ENCODE measurements at regions not wholly inside any gene's neighbourhood (a gene's known extent, or its start where the extent isn't known, plus 50 kb on each side); places are given as distances from the start of the nearest gene placed in this dataset.

- H3K4me3 ChIP-seq (ENCODE audit: low read length in 2 of 2): no peak overlapping the region
- no peak overlapping the region for H3K27ac ChIP-seq (ENCODE audit: low read depth in 1 of 2, low read length in 1 of 2)
- no peaks in the 10 kb centered on the region for H3K36me3 ChIP-seq (ENCODE audit: control insufficient read depth in 2 of 2, insufficient read depth in 2 of 2, low read length in 1 of 2)
- peaks cover 0 to 10% of the 10 kb centered on the region in 2 donors for H3K4me1 ChIP-seq (ENCODE audit: control insufficient read depth in 2 of 2, insufficient read depth in 2 of 2, low read length in 2 of 2)
- WGBS: 91% methylated on average over 5 of the region's 5 CpGs
- no peaks in the 10 kb centered on the region for H3K9me3 ChIP-seq (ENCODE audit: control insufficient read depth in 2 of 2, insufficient read depth in 1 of 2, low read length in 1 of 2)
- H3K27me3 ChIP-seq (ENCODE audit: control insufficient read depth in 2 of 2, insufficient read depth in 1 of 2, low read length in 1 of 2): peaks cover 3 to 16% of the 10 kb centered on the region in 2 donors
- DNase-seq (ENCODE audit: low read depth in 6 of 9, low spot score in 9 of 9): no peak
Observed at GRCh38 chr10:129046962-129047361, 420.1 kb upstream of the MGMT start.

GRCh38 chr10:129047600-129047999 lies 419.4 kb upstream of the MGMT start:
- Histone ChIP-seq H3K9me3 (ENCODE audit: control insufficient read depth in 2 of 2, insufficient read depth in 1 of 2, low read length in 1 of 2) (no peaks in the 10 kb centered on the region), H3K4me3 (ENCODE audit: low read length in 2 of 2) (no peak overlapping the region), H3K36me3 (ENCODE audit: control insufficient read depth in 2 of 2, insufficient read depth in 2 of 2, low read length in 1 of 2) (no peaks in the 10 kb centered on the region), H3K4me1 (ENCODE audit: control insufficient read depth in 2 of 2, insufficient read depth in 2 of 2, low read length in 2 of 2) (peaks cover 0 to 5% of the 10 kb centered on the region in 2 donors), H3K27ac (ENCODE audit: low read depth in 1 of 2, low read length in 1 of 2) (no peak overlapping the region), H3K27me3 (ENCODE audit: control insufficient read depth in 2 of 2, insufficient read depth in 1 of 2, low read length in 1 of 2) (peaks cover 0 to 10% of the 10 kb centered on the region in 2 donors)
- 97% methylated on average over 3 of the region's 3 CpGs for WGBS
- DNase-seq (ENCODE audit: low read depth in 6 of 9, low spot score in 9 of 9): no peak

- Histone ChIP-seq H3K4me3 (ENCODE audit: low read length in 2 of 2) (no peak overlapping the region), H3K36me3 (ENCODE audit: control insufficient read depth in 2 of 2, insufficient read depth in 2 of 2, low read length in 1 of 2) (no peaks in the 10 kb centered on the region), H3K9me3 (ENCODE audit: control insufficient read depth in 2 of 2, insufficient read depth in 1 of 2, low read length in 1 of 2) (no peaks in the 10 kb centered on the region), H3K4me1 (ENCODE audit: control insufficient read depth in 2 of 2, insufficient read depth in 2 of 2, low read length in 2 of 2) (no peaks in the 10 kb centered on the region), H3K27ac (ENCODE audit: low read depth in 1 of 2, low read length in 1 of 2) (no peak overlapping the region), H3K27me3 (ENCODE audit: control insufficient read depth in 2 of 2, insufficient read depth in 1 of 2, low read length in 1 of 2) (peaks cover 0 to 3% of the 10 kb centered on the region in 2 donors)
- DNase-seq (ENCODE audit: low read depth in 6 of 9, low spot score in 9 of 9): no peak
- 93% methylated on average over 12 of the region's 12 CpGs for WGBS
Observed at GRCh38 chr10:129048513-129048912, 418.5 kb upstream of the MGMT start.

GRCh38 chr10:129049501-129049900 lies 417.5 kb upstream of the MGMT start:
- no peaks in the 10 kb centered on the region for H3K36me3 ChIP-seq (ENCODE audit: control insufficient read depth in 2 of 2, insufficient read depth in 2 of 2, low read length in 1 of 2)
- H3K4me1 ChIP-seq (ENCODE audit: control insufficient read depth in 2 of 2, insufficient read depth in 2 of 2, low read length in 2 of 2): no peaks in the 10 kb centered on the region
- H3K9me3 ChIP-seq (ENCODE audit: control insufficient read depth in 2 of 2, insufficient read depth in 1 of 2, low read length in 1 of 2): no peaks in the 10 kb centered on the region
- 96% methylated on average over 7 of the region's 7 CpGs for WGBS
- H3K27me3 ChIP-seq (ENCODE audit: control insufficient read depth in 2 of 2, insufficient read depth in 1 of 2, low read length in 1 of 2): peaks cover 0 to 2% of the 10 kb centered on the region in 2 donors
- no peak overlapping the region for H3K4me3 ChIP-seq (ENCODE audit: low read length in 2 of 2)
- no peak for DNase-seq (ENCODE audit: low read depth in 6 of 9, low spot score in 9 of 9)
- H3K27ac ChIP-seq (ENCODE audit: low read depth in 1 of 2, low read length in 1 of 2): no peak overlapping the region

- Histone ChIP-seq H3K9me3 (ENCODE audit: control insufficient read depth in 2 of 2, insufficient read depth in 1 of 2, low read length in 1 of 2) (no peaks in the 10 kb centered on the region), H3K27me3 (ENCODE audit: control insufficient read depth in 2 of 2, insufficient read depth in 1 of 2, low read length in 1 of 2) (peaks cover 0 to 30% of the 10 kb centered on the region in 2 donors), H3K4me3 (ENCODE audit: low read length in 2 of 2) (no peak overlapping the region), H3K4me1 (ENCODE audit: control insufficient read depth in 2 of 2, insufficient read depth in 2 of 2, low read length in 2 of 2) (peaks cover 4 to 12% of the 10 kb centered on the region in 2 donors), H3K36me3 (ENCODE audit: control insufficient read depth in 2 of 2, insufficient read depth in 2 of 2, low read length in 1 of 2) (no peaks in the 10 kb centered on the region), H3K27ac (ENCODE audit: low read depth in 1 of 2, low read length in 1 of 2) (no peak overlapping the region)
- WGBS: 96% methylated on average over 9 of the region's 9 CpGs
- no peak for DNase-seq (ENCODE audit: low read depth in 6 of 9, low spot score in 9 of 9)
Observed at GRCh38 chr10:129055225-129055624, 411.8 kb upstream of the MGMT start.

- H3K9me3 ChIP-seq (ENCODE audit: control insufficient read depth in 2 of 2, insufficient read depth in 1 of 2, low read length in 1 of 2): no peaks in the 10 kb centered on the region
- peaks cover 4 to 12% of the 10 kb centered on the region in 2 donors for H3K4me1 ChIP-seq (ENCODE audit: control insufficient read depth in 2 of 2, insufficient read depth in 2 of 2, low read length in 2 of 2)
- no peak overlapping the region for H3K27ac ChIP-seq (ENCODE audit: low read depth in 1 of 2, low read length in 1 of 2)
- no peak for DNase-seq (ENCODE audit: low read depth in 6 of 9, low spot score in 9 of 9)
- peaks cover 0 to 36% of the 10 kb centered on the region in 2 donors for H3K27me3 ChIP-seq (ENCODE audit: control insufficient read depth in 2 of 2, insufficient read depth in 1 of 2, low read length in 1 of 2)
- no peak overlapping the region for H3K4me3 ChIP-seq (ENCODE audit: low read length in 2 of 2)
- H3K36me3 ChIP-seq (ENCODE audit: control insufficient read depth in 2 of 2, insufficient read depth in 2 of 2, low read length in 1 of 2): no peaks in the 10 kb centered on the region
- WGBS: 90% methylated on average over 17 of the region's 17 CpGs
Observed at GRCh38 chr10:129055986-129056385, 411.1 kb upstream of the MGMT start.

GRCh38 chr10:129056734-129057689 lies 410.0 kb upstream of the MGMT start:
- Histone ChIP-seq H3K27ac (ENCODE audit: low read depth in 1 of 2, low read length in 1 of 2) (no peak overlapping the region), H3K9me3 (ENCODE audit: control insufficient read depth in 2 of 2, insufficient read depth in 1 of 2, low read length in 1 of 2) (no peaks in the 10 kb centered on the region), H3K36me3 (ENCODE audit: control insufficient read depth in 2 of 2, insufficient read depth in 2 of 2, low read length in 1 of 2) (no peaks in the 10 kb centered on the region), H3K4me3 (ENCODE audit: low read length in 2 of 2) (no peak overlapping the region), H3K4me1 (ENCODE audit: control insufficient read depth in 2 of 2, insufficient read depth in 2 of 2, low read length in 2 of 2) (peaks cover 4 to 15% of the 10 kb centered on the region in 2 donors), H3K27me3 (ENCODE audit: control insufficient read depth in 2 of 2, insufficient read depth in 1 of 2, low read length in 1 of 2) (peaks cover 0 to 36% of the 10 kb centered on the region in 2 donors)
- no peak for DNase-seq (ENCODE audit: low read depth in 6 of 9, low spot score in 9 of 9)
- WGBS: 80% methylated on average over 25 of the region's 25 CpGs

GRCh38 chr10:129057856-129058663 lies 409.0 kb upstream of the MGMT start:
- peak in 4 of 9 donors; percentile 32 to 73 (median 46) for DNase-seq (ENCODE audit: low read depth in 6 of 9, low spot score in 9 of 9)
- no peaks in the 10 kb centered on the region for H3K36me3 ChIP-seq (ENCODE audit: control insufficient read depth in 2 of 2, insufficient read depth in 2 of 2, low read length in 1 of 2)
- WGBS: 23% methylated on average over 15 of the region's 15 CpGs

GRCh38 chr10:129058664-129059155 lies 408.3 kb upstream of the MGMT start:
- WGBS: 83% methylated on average over 9 of the region's 9 CpGs
- H3K9me3 ChIP-seq (ENCODE audit: control insufficient read depth in 2 of 2, insufficient read depth in 1 of 2, low read length in 1 of 2): no peaks in the 10 kb centered on the region
- DNase-seq (ENCODE audit: low read depth in 6 of 9, low spot score in 9 of 9): no peak
- H3K27ac ChIP-seq (ENCODE audit: low read depth in 1 of 2, low read length in 1 of 2): no peak overlapping the region
- no peaks in the 10 kb centered on the region for H3K36me3 ChIP-seq (ENCODE audit: control insufficient read depth in 2 of 2, insufficient read depth in 2 of 2, low read length in 1 of 2)
- H3K27me3 ChIP-seq (ENCODE audit: control insufficient read depth in 2 of 2, insufficient read depth in 1 of 2, low read length in 1 of 2): peaks cover 0 to 36% of the 10 kb centered on the region in 2 donors
- peaks cover 4 to 15% of the 10 kb centered on the region in 2 donors for H3K4me1 ChIP-seq (ENCODE audit: control insufficient read depth in 2 of 2, insufficient read depth in 2 of 2, low read length in 2 of 2)
- no peak overlapping the region for H3K4me3 ChIP-seq (ENCODE audit: low read length in 2 of 2)

More at GRCh38 chr10:129057856-129058663, 409.0 kb upstream of the MGMT start:
- H3K27me3 ChIP-seq (ENCODE audit: control insufficient read depth in 2 of 2, insufficient read depth in 1 of 2, low read length in 1 of 2): peaks cover 0 to 36% of the 10 kb centered on the region in 2 donors
- no peak overlapping the region for H3K4me3 ChIP-seq (ENCODE audit: low read length in 2 of 2)
- H3K9me3 ChIP-seq (ENCODE audit: control insufficient read depth in 2 of 2, insufficient read depth in 1 of 2, low read length in 1 of 2): no peaks in the 10 kb centered on the region
- peaks cover 4 to 15% of the 10 kb centered on the region in 2 donors for H3K4me1 ChIP-seq (ENCODE audit: control insufficient read depth in 2 of 2, insufficient read depth in 2 of 2, low read length in 2 of 2)
- H3K27ac ChIP-seq (ENCODE audit: low read depth in 1 of 2, low read length in 1 of 2): no peak overlapping the region

Data from thymus (tissue), 11 donors.